GM23338 (cell line): ENCODE measurements at regions not wholly inside any gene's neighbourhood (a gene's known extent, or its start where the extent isn't known, plus 50 kb on each side); places are given as distances from the start of the nearest gene placed in this dataset.

Experiments used
- ATAC-seq: fragments of 200-7000 bp; cut with Tn5 transposase; 3 replicates; pipeline ENCODE4 v1.9.1; 2020
- DNase-seq: peaks from one replicate; pipeline ENCODE4 v3.0.0-alpha.2; 2015; ENCODE audit warnings: low spot score
- H2AFZ ChIP-seq: fragments of 200-600 bp; sonication (generic); 2 replicates; pipeline ENCODE4 v1.8.0; 2016; ENCODE audit warnings: antibody characterized with exemption, mild to moderate bottlenecking, moderate library complexity
- H3F3A ChIP-seq: fragments of 200-600 bp; sonication (generic); replicated peaks from 2 replicates; pipeline ENCODE4 v1.8.0; 2017; ENCODE audit warnings: antibody characterized with exemption, mixed run types, low read depth
- H3K27ac ChIP-seq: fragments of 200-600 bp; sonication (generic); 2 replicates; pipeline ENCODE4 v1.6.1; 2016; ENCODE audit warnings: low read depth
- H3K27me3 ChIP-seq: fragments of 200-600 bp; sonication (generic); 2 replicates; pipeline ENCODE4 v1.8.0; 2016; ENCODE audit warnings: mild to moderate bottlenecking, mixed run types, moderate library complexity; ENCODE audit not compliant: insufficient read depth
- H3K36me3 ChIP-seq: fragments of 200-600 bp; sonication (generic); 2 replicates; pipeline ENCODE4 v1.8.0; 2016; ENCODE audit warnings: mild to moderate bottlenecking; ENCODE audit not compliant: insufficient read depth
- H3K4me1 ChIP-seq: fragments of 200-600 bp; sonication (generic); 2 replicates; pipeline ENCODE4 v1.8.0; 2016; ENCODE audit warnings: mild to moderate bottlenecking, moderate library complexity; ENCODE audit not compliant: insufficient read depth
- H3K4me2 ChIP-seq: fragments of 200-600 bp; sonication (generic); 2 replicates; pipeline ENCODE4 v1.7.1; 2017; ENCODE audit warnings: mixed run types
- H3K4me3 ChIP-seq: fragments of 200-600 bp; sonication (generic); 2 replicates; pipeline ENCODE4 v1.6.1; 2016; ENCODE audit warnings: mixed run types
- H3K79me2 ChIP-seq: fragments of 200-600 bp; sonication (generic); replicated peaks from 2 replicates; pipeline ENCODE4 v1.8.0; 2017; ENCODE audit warnings: mild to moderate bottlenecking; ENCODE audit not compliant: insufficient read depth
- H3K9me2 ChIP-seq: fragments of 200-600 bp; sonication (generic); 2 replicates; pipeline ENCODE4 v1.8.0; 2017; ENCODE audit not compliant: insufficient read depth
- H4K20me1 ChIP-seq: fragments of 200-600 bp; sonication (generic); replicated peaks from 2 replicates; pipeline ENCODE4 v1.8.0; 2017; ENCODE audit warnings: mild to moderate bottlenecking; ENCODE audit not compliant: insufficient read depth
- H3K27ac Mint-ChIP-seq: 2 replicates; pipeline ENCODE4 v1.8.0; 2020; ENCODE audit warnings: inconsistent platforms, mild to moderate bottlenecking, moderate library complexity, mixed read lengths
- H3K27me3 Mint-ChIP-seq: 3 replicates; pipeline ENCODE4 v1.8.0; 2022; ENCODE audit warnings: low read depth, mild to moderate bottlenecking, moderate library complexity, mixed read lengths, inconsistent platforms; ENCODE audit not compliant: insufficient read depth, poor library complexity
- H3K36me3 Mint-ChIP-seq: 3 replicates; pipeline ENCODE4 v1.8.0; 2021; ENCODE audit warnings: low read depth, mild to moderate bottlenecking, inconsistent platforms, moderate library complexity, mixed read lengths
- H3K4me1 Mint-ChIP-seq: 3 replicates; pipeline ENCODE4 v1.8.0; 2020; ENCODE audit warnings: mild to moderate bottlenecking, inconsistent platforms, mixed read lengths
- H3K4me3 Mint-ChIP-seq: 3 replicates; pipeline ENCODE4 v1.8.0; 2021; ENCODE audit warnings: moderate library complexity, mild to moderate bottlenecking, inconsistent platforms, mixed read lengths
- H3K9me3 Mint-ChIP-seq: 3 replicates; pipeline ENCODE4 v1.8.0; 2020; ENCODE audit warnings: moderate library complexity, mild to moderate bottlenecking, inconsistent platforms, mixed read lengths
- CREB1 ChIP-seq: fragments of 250-450 bp; sonication (Bioruptor Pico); IDR thresholded peaks from 2 replicates; pipeline ENCODE4 v1.5.0; 2020; ENCODE audit warnings: low read depth, mild to moderate bottlenecking, moderate library complexity
- CTCF ChIP-seq, 2 experiments: fragments of 200-600 bp in 1 of 2; sonication (generic) in 1 of 2; conservative IDR thresholded peaks; 2 replicates each; pipeline versions ENCODE4 v1.5.1 to v1.6.1; 2016 to 2017; ENCODE audit warnings: antibody characterized with exemption in 2 of 2, low read depth in 2 of 2, mild to moderate bottlenecking in 2 of 2, moderate library complexity in 1 of 2
- ETS1 ChIP-seq: IDR thresholded peaks from 2 replicates; pipeline ENCODE4 v1.6.1; 2016; ENCODE audit warnings: antibody characterized with exemption
- EZH2 ChIP-seq: fragments of 200-600 bp; sonication (generic); IDR thresholded peaks from one replicate; pipeline ENCODE4 v1.8.0; 2017; ENCODE audit warnings: antibody characterized with exemption, mild to moderate bottlenecking, low read depth; ENCODE audit not compliant: unreplicated experiment
- EZH2phosphoT487 ChIP-seq: fragments of 200-600 bp; sonication (generic); IDR thresholded peaks from one replicate; pipeline ENCODE4 v1.8.1; 2018; ENCODE audit warnings: antibody characterized with exemption; ENCODE audit not compliant: unreplicated experiment
- JUNB ChIP-seq: IDR thresholded peaks from one replicate; pipeline ENCODE4 v1.6.1; 2016; ENCODE audit warnings: antibody characterized with exemption; ENCODE audit not compliant: unreplicated experiment
- NANOG ChIP-seq: IDR thresholded peaks from 2 replicates; pipeline ENCODE4 v1.6.1; 2016; ENCODE audit warnings: antibody characterized with exemption, borderline replicate concordance
- POLR2AphosphoS5 ChIP-seq: IDR thresholded peaks from 2 replicates; pipeline ENCODE4 v1.6.1; 2016; ENCODE audit warnings: antibody characterized with exemption, low read depth
- REST ChIP-seq: IDR thresholded peaks from one replicate; pipeline ENCODE4 v1.6.1; 2018; ENCODE audit warnings: antibody characterized with exemption; ENCODE audit not compliant: unreplicated experiment
- STAT1 ChIP-seq: IDR thresholded peaks from one replicate; pipeline ENCODE4 v1.6.1; 2016; ENCODE audit warnings: antibody characterized with exemption; ENCODE audit not compliant: unreplicated experiment
- ZNF114 ChIP-seq: fragments of 250-450 bp; sonication (Bioruptor Pico); IDR thresholded peaks from 2 replicates; pipeline ENCODE4 v1.5.0; 2020; ENCODE audit warnings: mild to moderate bottlenecking, moderate library complexity
- ZNF331 ChIP-seq: fragments of 250-450 bp; sonication (Bioruptor Pico); IDR thresholded peaks from 2 replicates; pipeline ENCODE4 v1.5.0; 2020; ENCODE audit warnings: low read depth, mild to moderate bottlenecking, moderate library complexity
- ZNF462 ChIP-seq: fragments of 250-450 bp; sonication (Bioruptor Pico); IDR thresholded peaks from 2 replicates; pipeline ENCODE4 v1.5.0; 2020; ENCODE audit warnings: mild to moderate bottlenecking, moderate library complexity

GRCh38 chr5:82425591-82425990 lies 147.4 kb upstream of the RPS23 start (continued):
- no peak for TF ChIP-seq REST
- TF ChIP-seq EZH2 = no peak
- TF ChIP-seq JUNB = no peak
- no peak for TF ChIP-seq NANOG

GRCh38 chr5:82424211-82424610 lies 146.1 kb upstream of the RPS23 start:
- peaks cover 4% of the 10 kb centered on the region; the same call in 2 of the 3 replicates for H3K9me3 Mint-ChIP-seq
- H3K4me3 ChIP-seq = no peak overlapping the region
- H3K4me2 ChIP-seq = no peak overlapping the region
- peak overlapping the region; percentile 11; the same call in 1 of the 2 replicates for H2AFZ ChIP-seq
- DNase-seq (no peak), ATAC-seq (no peak)
- H3K36me3 ChIP-seq = no peaks in the 10 kb centered on the region; the same call in 1 of the 2 replicates
- no peaks in the 10 kb centered on the region for H3K79me2 ChIP-seq
- H3F3A ChIP-seq = no peaks in the 10 kb centered on the region
- no peak overlapping the region for H3K4me3 Mint-ChIP-seq
- H3K36me3 Mint-ChIP-seq = peaks cover 4% of the 10 kb centered on the region; the same call in 1 of the 3 replicates
- H3K27me3 Mint-ChIP-seq = peaks cover 4% of the 10 kb centered on the region
- no peaks in the 10 kb centered on the region for H3K9me2 ChIP-seq
- H3K4me1 Mint-ChIP-seq = peaks cover 15% of the 10 kb centered on the region
- no peaks in the 10 kb centered on the region for H4K20me1 ChIP-seq
- no peaks in the 10 kb centered on the region for H3K27me3 ChIP-seq
- no peak overlapping the region for H3K27ac Mint-ChIP-seq
- no peak overlapping the region for H3K27ac ChIP-seq
- peaks cover 11% of the 10 kb centered on the region for H3K4me1 ChIP-seq
- TF ChIP-seq ETS1 (no peak), ZNF331 (CRISPR knock-in tag) (no peak), EZH2 (no peak), NANOG (no peak), ZNF114 (CRISPR knock-in tag) (no peak), JUNB (no peak), EZH2phosphoT487 (no peak), CREB1 (CRISPR knock-in tag) (no peak), CTCF (conservative IDR thresholded peaks at IDR 0.05; ENCODE audit: low read depth in 2 of 2) (no peak), STAT1 (no peak), POLR2AphosphoS5 (no peak), ZNF462 (CRISPR knock-in tag) (no peak)
